ENCODE measurements at regions not wholly inside any gene's neighbourhood (a gene's known extent, or its start where the extent isn't known, plus 50 kb on each side); places are given as distances from the start of the nearest gene placed in this dataset.

DNA sequence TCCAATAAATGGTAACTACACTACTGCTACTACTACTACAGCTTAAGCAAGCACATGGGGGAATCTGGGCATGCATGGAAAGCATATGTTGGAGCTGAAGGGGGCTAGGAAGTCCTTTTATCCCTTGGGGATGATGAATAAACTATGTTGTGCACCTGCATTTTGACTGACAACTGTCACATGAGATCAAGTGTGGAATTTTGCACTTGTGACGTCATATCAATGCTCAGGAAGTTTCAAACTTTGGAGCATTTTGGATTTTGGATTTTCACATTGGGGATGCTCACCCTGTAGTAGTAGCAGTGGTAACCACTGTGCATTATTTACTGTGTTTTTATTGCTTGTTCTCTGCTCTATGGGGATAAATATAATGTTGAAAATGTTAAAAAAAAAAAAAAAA lies 100.5 kb upstream of the SMAD1 start:
- DNase-seq (ENCODE audit: low spot score), result no peak
- Histone ChIP-seq H3K4me3 (no peak overlapping the region), H3K36me3 (no peaks in the 10 kb centered on the region), H3K4me1 (ENCODE audit: control insufficient read depth in 1 of 2, low read depth in 2 of 2) (no peaks in the 10 kb centered on the region), H3K9me3 (no peaks in the 10 kb centered on the region), H3K27me3 (replicated peaks; ENCODE audit: insufficient read depth) (no peaks in the 10 kb centered on the region), H3K27ac (no peak overlapping the region)
- no peak for TF ChIP-seq CTCF (IDR thresholded peaks at IDR 0.05)
- ATAC-seq (ENCODE audit: insufficient number of reproducible peaks, low FRiP score, low read depth), result no peak

GRCh38 chr4:145380123-145380522 lies 101.5 kb upstream of the SMAD1 start:
- ATAC-seq (ENCODE audit: insufficient number of reproducible peaks, low FRiP score, low read depth), result no peak
- Histone ChIP-seq H3K36me3 (no peaks in the 10 kb centered on the region), H3K4me3 (no peak overlapping the region), H3K27me3 (replicated peaks; ENCODE audit: insufficient read depth) (no peaks in the 10 kb centered on the region), H3K27ac (no peak overlapping the region), H3K9me3 (no peaks in the 10 kb centered on the region), H3K4me1 (ENCODE audit: control insufficient read depth in 1 of 2, low read depth in 2 of 2) (no peaks in the 10 kb centered on the region)
- no peak for DNase-seq (ENCODE audit: low spot score)
- no peak for TF ChIP-seq CTCF (IDR thresholded peaks at IDR 0.05)

DNA sequence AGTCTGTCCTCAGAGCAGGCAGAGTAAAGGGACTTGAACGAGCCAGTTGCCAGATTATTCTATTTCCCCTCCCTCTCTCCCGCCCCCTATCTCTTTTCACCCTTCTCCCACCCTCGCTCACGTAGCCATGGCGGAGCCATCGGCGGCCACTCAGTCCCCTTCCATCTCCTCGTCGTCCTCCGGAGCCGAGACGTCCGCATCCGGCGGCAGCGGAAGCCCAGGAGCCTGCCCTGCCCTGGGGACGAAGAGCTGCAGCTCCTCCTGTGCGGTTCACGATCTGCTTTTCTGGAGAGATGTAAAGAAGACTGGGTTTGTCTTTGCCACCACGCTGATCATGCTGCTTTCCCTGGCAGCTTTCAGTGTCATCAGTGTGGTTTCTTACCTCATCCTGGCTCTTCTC lies 106.2 kb upstream of the SMAD1 start:
- Histone ChIP-seq H3K27ac (no peak overlapping the region), H3K4me3 (no peak overlapping the region), H3K36me3 (no peaks in the 10 kb centered on the region), H3K9me3 (no peaks in the 10 kb centered on the region), H3K4me1 (ENCODE audit: control insufficient read depth in 1 of 2, low read depth in 2 of 2) (no peaks in the 10 kb centered on the region), H3K27me3 (replicated peaks; ENCODE audit: insufficient read depth) (no peaks in the 10 kb centered on the region)
- no peak for DNase-seq (ENCODE audit: low spot score)
- TF ChIP-seq CTCF (IDR thresholded peaks at IDR 0.05), result no peak
- ATAC-seq (ENCODE audit: insufficient number of reproducible peaks, low FRiP score, low read depth), result no peak

- Histone ChIP-seq H3K4me1 (ENCODE audit: control insufficient read depth in 1 of 2, low read depth in 2 of 2) (peaks cover 0 to 8% of the 10 kb centered on the region in 2 donors), H3K36me3 (no peaks in the 10 kb centered on the region), H3K27me3 (replicated peaks; ENCODE audit: insufficient read depth) (no peaks in the 10 kb centered on the region), H3K9me3 (no peaks in the 10 kb centered on the region), H3K27ac (no peak overlapping the region), H3K4me3 (no peak overlapping the region)
- ATAC-seq (ENCODE audit: insufficient number of reproducible peaks, low FRiP score, low read depth) (no peak), DNase-seq (ENCODE audit: low spot score) (no peak)
- TF ChIP-seq CTCF (IDR thresholded peaks at IDR 0.05), result no peak
Measured at GRCh38 chr4:145352438-145353145, 129.1 kb upstream of the SMAD1 start.

- DNase-seq (ENCODE audit: low spot score) (no peak), ATAC-seq (ENCODE audit: insufficient number of reproducible peaks, low FRiP score, low read depth) (no peak)
- Histone ChIP-seq H3K4me1 (ENCODE audit: control insufficient read depth in 1 of 2, low read depth in 2 of 2) (peaks cover 0 to 8% of the 10 kb centered on the region in 2 donors), H3K4me3 (no peak overlapping the region), H3K27ac (no peak overlapping the region), H3K27me3 (replicated peaks; ENCODE audit: insufficient read depth) (no peaks in the 10 kb centered on the region), H3K9me3 (no peaks in the 10 kb centered on the region), H3K36me3 (no peaks in the 10 kb centered on the region)
- no peak for TF ChIP-seq CTCF (IDR thresholded peaks at IDR 0.05)
Measured at GRCh38 chr4:145351922-145352321, 129.7 kb upstream of the SMAD1 start.

Data from thoracic aorta (tissue), 2 donors.